Omental fat pad (tissue), 3 donors: ENCODE measurements at regions not wholly inside any gene's neighbourhood (a gene's known extent, or its start where the extent isn't known, plus 50 kb on each side); places are given as distances from the start of the nearest gene placed in this dataset.

Experiments
- ATAC-seq: fragments of 150-250 bp; one replicate; pipeline ENCODE4 v1.9.1; 2016; ENCODE audit warnings: mild to moderate bottlenecking, moderate library complexity; ENCODE audit not compliant: low FRiP score
- DNase-seq: peaks from one replicate; pipeline ENCODE4 v3.0.0-alpha.2; 2019; ENCODE audit warnings: low spot score
- CTCF ChIP-seq, 3 donors: fragments of 450-650 bp; IDR thresholded peaks; one replicate each; pipeline ENCODE4 v1.5.1; 2016 to 2017; ENCODE audit warnings: antibody characterized with exemption in 3 of 3, mild to moderate bottlenecking in 3 of 3, moderate library complexity in 2 of 3

GRCh38 chr4:138916763-138917162, 98.8 kb upstream of the NOCT start:
- ATAC-seq, result no peak
- DNase-seq, result no peak
- no peak for TF ChIP-seq CTCF (IDR thresholded peaks at IDR 0.05)

- ATAC-seq (no peak), DNase-seq (no peak)
- TF ChIP-seq CTCF (IDR thresholded peaks at IDR 0.05), result no peak
These were observed 99.8 kb upstream of the NOCT start for GRCh38 chr4:138915756-138916155.

GRCh38 chr4:138912704-138913340, 102.8 kb upstream of the NOCT start:
- ATAC-seq (no peak), DNase-seq (no peak)
- no peak for TF ChIP-seq CTCF (IDR thresholded peaks at IDR 0.05)

- ATAC-seq, result no peak
- no peak for TF ChIP-seq CTCF (IDR thresholded peaks at IDR 0.05)
- no peak for DNase-seq
These were observed 103.5 kb upstream of the NOCT start for GRCh38 chr4:138911909-138912703.

GRCh38 chr4:138910914-138911336, 104.7 kb upstream of the NOCT start:
- DNase-seq, result no peak
- no peak for TF ChIP-seq CTCF (IDR thresholded peaks at IDR 0.05)
- ATAC-seq, result peak; percentile 87

- no peak for DNase-seq
- peak; percentile 76 for ATAC-seq
- no peak for TF ChIP-seq CTCF (IDR thresholded peaks at IDR 0.05)
These were observed 105.2 kb upstream of the NOCT start for GRCh38 chr4:138910195-138910913.
